ENCODE measurements at regions not wholly inside any gene's neighbourhood (a gene's known extent, or its start where the extent isn't known, plus 50 kb on each side); places are given as distances from the start of the nearest gene placed in this dataset.

- H3K4me3 ChIP-seq (ENCODE audit: low read depth, low read length) = no peak overlapping the region
- no peak for DNase-seq (ENCODE audit: low read depth)
Observed at GRCh38 chr9:79974806-79975422, 403.1 kb downstream of the TLE4 start.

GRCh38 chr9:79973627-79974026 lies 401.9 kb downstream of the TLE4 start:
- DNase-seq (ENCODE audit: low read depth) = no peak
- H3K4me3 ChIP-seq (ENCODE audit: low read depth, low read length) = no peak overlapping the region

DNA sequence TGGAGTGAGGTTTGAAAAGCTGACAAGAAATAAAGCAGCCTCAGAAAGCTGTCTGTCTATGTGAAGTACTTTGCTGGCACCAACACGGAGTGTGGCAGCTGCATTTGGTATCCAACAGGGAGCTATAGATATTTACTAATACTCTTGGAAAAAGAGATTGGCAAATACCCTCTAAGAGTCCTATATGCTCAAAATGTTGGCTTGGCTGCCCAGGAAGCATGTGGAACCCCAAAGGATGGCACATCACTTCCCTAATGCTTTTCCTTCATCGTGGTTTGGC lies 398.3 kb downstream of the TLE4 start:
- no peak overlapping the region for H3K4me3 ChIP-seq (ENCODE audit: low read depth, low read length)
- no peak for DNase-seq (ENCODE audit: low read depth)

GRCh38 chr9:79969393-79970145 lies 397.8 kb downstream of the TLE4 start:
- DNase-seq (ENCODE audit: low read depth) = no peak

DNA sequence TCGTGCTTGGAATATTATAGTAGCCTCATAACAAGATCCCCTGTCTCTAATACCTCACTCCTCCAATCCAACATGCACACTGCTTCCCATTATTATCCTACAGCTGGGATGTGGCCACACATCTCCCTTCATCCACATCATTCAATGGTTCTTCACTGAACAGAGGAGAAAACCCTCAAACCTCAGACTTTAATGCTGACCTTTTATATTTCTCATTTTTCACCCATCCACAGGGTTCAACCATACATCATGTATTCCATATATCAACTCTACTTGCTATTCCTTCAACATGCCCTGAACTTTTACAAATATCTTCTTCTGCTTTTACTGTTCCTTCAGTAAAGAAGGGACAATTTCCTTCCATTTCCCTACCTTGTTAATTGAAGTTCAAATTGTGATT lies 396.8 kb downstream of the TLE4 start:
- no peak overlapping the region for H3K4me3 ChIP-seq (ENCODE audit: low read depth, low read length)
- DNase-seq (ENCODE audit: low read depth) = no peak

More at GRCh38 chr9:79969393-79970145, 397.8 kb downstream of the TLE4 start:
- no peak overlapping the region for H3K4me3 ChIP-seq (ENCODE audit: low read depth, low read length)

DNA sequence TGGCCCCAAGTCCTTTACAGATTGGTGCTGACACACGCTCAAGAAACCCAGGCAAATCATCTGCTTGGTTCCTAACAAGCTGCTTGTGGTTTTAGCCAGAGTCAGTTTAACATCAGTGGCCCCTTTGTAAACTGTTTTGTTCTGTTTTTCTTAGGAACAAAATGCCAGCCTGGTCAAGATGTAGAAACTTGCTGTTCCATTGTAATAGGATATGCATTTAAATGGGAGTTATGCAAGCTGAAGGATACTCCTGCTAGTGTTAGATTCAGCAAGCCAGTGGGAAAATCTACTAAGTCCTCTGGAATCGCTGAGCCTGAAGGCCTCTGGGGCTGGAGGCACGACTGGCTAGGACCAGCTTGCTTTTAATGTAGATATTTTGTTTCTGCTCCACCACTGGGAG lies 391.1 kb downstream of the TLE4 start:
- peak; percentile 55 for DNase-seq (ENCODE audit: low read depth)
- H3K4me3 ChIP-seq (ENCODE audit: low read depth, low read length) = no peak overlapping the region

DNA sequence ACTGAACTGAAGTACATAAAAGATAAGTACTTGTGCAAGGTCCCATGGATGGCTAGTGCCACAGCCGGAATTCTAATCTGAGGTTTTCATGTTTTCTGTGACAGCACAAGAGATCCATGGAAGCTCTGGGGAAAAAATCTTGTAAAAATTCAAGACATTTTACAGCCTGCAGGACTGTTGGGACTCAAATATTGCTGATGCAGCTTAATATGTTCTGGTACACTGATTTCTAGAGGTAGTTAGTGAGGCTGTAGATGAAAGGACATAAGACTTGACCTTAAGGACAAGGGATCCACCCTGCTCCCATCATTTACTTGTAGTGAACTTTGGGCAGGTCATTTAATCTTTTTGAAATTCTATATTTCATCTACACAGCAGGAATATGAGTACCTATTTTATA lies 390.4 kb downstream of the TLE4 start:
- no peak overlapping the region for H3K4me3 ChIP-seq (ENCODE audit: low read depth, low read length)
- DNase-seq (ENCODE audit: low read depth) = no peak

- no peak overlapping the region for H3K4me3 ChIP-seq (ENCODE audit: low read depth, low read length)
- no peak for DNase-seq (ENCODE audit: low read depth)
Observed at GRCh38 chr9:79955300-79955699, 383.5 kb downstream of the TLE4 start.

- DNase-seq (ENCODE audit: low read depth) = no peak
Observed at GRCh38 chr9:79953908-79954307, 382.1 kb downstream of the TLE4 start.

GRCh38 chr9:79952401-79952800 lies 380.6 kb downstream of the TLE4 start:
- peak; percentile 31 for DNase-seq (ENCODE audit: low read depth)
- H3K4me3 ChIP-seq (ENCODE audit: low read depth, low read length) = no peak overlapping the region

More at GRCh38 chr9:79953908-79954307, 382.1 kb downstream of the TLE4 start:
- no peak overlapping the region for H3K4me3 ChIP-seq (ENCODE audit: low read depth, low read length)

GRCh38 chr9:79946712-79947111 lies 374.9 kb downstream of the TLE4 start:
- DNase-seq (ENCODE audit: low read depth) = peak; percentile 10

DNA sequence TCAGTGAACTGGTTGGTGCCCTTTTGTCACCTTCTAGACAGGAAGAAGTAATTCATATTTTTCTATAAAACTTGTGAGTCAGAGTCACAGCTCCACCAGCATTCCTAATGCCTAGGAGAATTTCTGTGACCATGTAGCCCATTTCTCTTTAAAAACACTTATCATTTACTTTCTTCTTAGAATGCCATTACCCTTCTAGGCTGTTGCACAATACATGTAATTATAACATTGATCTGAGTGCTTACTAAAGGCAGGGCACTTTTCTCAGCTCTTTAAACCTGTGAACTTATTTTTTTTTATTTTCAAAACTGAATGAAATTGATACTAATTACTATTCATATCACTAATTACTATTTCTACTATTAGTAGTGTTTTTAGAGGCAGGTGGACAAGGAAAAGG lies 373.7 kb downstream of the TLE4 start:
- H3K4me3 ChIP-seq (ENCODE audit: low read depth, low read length) = no peak overlapping the region
- DNase-seq (ENCODE audit: low read depth) = no peak

More at GRCh38 chr9:79946712-79947111, 374.9 kb downstream of the TLE4 start:
- H3K4me3 ChIP-seq (ENCODE audit: low read depth, low read length) = no peak overlapping the region

GRCh38 chr9:79945016-79945415 lies 373.3 kb downstream of the TLE4 start:
- no peak overlapping the region for H3K4me3 ChIP-seq (ENCODE audit: low read depth, low read length)
- peak; percentile 10 for DNase-seq (ENCODE audit: low read depth)

- no peak overlapping the region for H3K4me3 ChIP-seq (ENCODE audit: low read depth, low read length)
- no peak for DNase-seq (ENCODE audit: low read depth)
Observed at GRCh38 chr9:79940919-79941318, 369.2 kb downstream of the TLE4 start.

DNA sequence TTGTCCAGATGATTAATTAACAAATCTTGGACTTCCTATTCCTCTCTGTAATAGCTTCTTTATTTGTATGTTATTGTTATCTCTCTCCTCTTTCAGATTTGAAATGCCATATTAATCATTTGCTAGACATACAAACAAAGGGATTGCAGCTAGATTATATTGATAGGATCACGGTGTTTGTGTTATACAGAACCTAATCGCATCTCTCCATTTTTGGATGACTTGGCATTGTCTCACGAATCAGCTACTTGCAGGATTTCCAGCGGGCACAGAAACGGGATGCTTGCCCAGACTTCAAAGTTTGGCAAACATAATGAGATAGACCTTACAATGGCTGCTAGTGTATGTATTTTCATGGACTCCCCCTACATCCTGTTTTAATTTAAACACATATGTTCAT lies 368.1 kb downstream of the TLE4 start:
- no peak for DNase-seq (ENCODE audit: low read depth)
- no peak overlapping the region for H3K4me3 ChIP-seq (ENCODE audit: low read depth, low read length)

GRCh38 chr9:79936336-79936735 lies 364.6 kb downstream of the TLE4 start:
- no peak for DNase-seq (ENCODE audit: low read depth)
- H3K4me3 ChIP-seq (ENCODE audit: low read depth, low read length) = no peak overlapping the region

GRCh38 chr9:79929285-79929684 lies 357.5 kb downstream of the TLE4 start:
- no peak overlapping the region for H3K4me3 ChIP-seq (ENCODE audit: low read depth, low read length)
- no peak for DNase-seq (ENCODE audit: low read depth)

- H3K4me3 ChIP-seq (ENCODE audit: low read depth, low read length) = no peak overlapping the region
- no peak for DNase-seq (ENCODE audit: low read depth)
Observed at GRCh38 chr9:79928661-79929223, 357.0 kb downstream of the TLE4 start.

GRCh38 chr9:79925326-79925725 lies 353.6 kb downstream of the TLE4 start:
- no peak for DNase-seq (ENCODE audit: low read depth)

GRCh38 chr9:79924836-79925235 lies 353.1 kb downstream of the TLE4 start:
- DNase-seq (ENCODE audit: low read depth) = no peak
- H3K4me3 ChIP-seq (ENCODE audit: low read depth, low read length) = no peak overlapping the region

More at GRCh38 chr9:79925326-79925725, 353.6 kb downstream of the TLE4 start:
- H3K4me3 ChIP-seq (ENCODE audit: low read depth, low read length) = no peak overlapping the region

GRCh38 chr9:79917421-79917820 lies 345.7 kb downstream of the TLE4 start:
- no peak overlapping the region for H3K4me3 ChIP-seq (ENCODE audit: low read depth, low read length)
- peak; percentile 23 for DNase-seq (ENCODE audit: low read depth)

All from skeletal muscle cell (primary cell).